CD4-positive, alpha-beta T cell treated with Interleukin-6 for 4 hours (primary cell): ENCODE measurements at regions not wholly inside any gene's neighbourhood (a gene's known extent, or its start where the extent isn't known, plus 50 kb on each side); places are given as distances from the start of the nearest gene placed in this dataset.
"Not testable (repeated sequence)": the region's sequence is repeated elsewhere in the genome, so short reads cannot be mapped to it uniquely, and the experiment has no call there.

Source experiments
- DNase-seq: peaks from one replicate; pipeline ENCODE4 v3.0.0-alpha.2; 2020; ENCODE audit warnings: mixed read lengths

DNA sequence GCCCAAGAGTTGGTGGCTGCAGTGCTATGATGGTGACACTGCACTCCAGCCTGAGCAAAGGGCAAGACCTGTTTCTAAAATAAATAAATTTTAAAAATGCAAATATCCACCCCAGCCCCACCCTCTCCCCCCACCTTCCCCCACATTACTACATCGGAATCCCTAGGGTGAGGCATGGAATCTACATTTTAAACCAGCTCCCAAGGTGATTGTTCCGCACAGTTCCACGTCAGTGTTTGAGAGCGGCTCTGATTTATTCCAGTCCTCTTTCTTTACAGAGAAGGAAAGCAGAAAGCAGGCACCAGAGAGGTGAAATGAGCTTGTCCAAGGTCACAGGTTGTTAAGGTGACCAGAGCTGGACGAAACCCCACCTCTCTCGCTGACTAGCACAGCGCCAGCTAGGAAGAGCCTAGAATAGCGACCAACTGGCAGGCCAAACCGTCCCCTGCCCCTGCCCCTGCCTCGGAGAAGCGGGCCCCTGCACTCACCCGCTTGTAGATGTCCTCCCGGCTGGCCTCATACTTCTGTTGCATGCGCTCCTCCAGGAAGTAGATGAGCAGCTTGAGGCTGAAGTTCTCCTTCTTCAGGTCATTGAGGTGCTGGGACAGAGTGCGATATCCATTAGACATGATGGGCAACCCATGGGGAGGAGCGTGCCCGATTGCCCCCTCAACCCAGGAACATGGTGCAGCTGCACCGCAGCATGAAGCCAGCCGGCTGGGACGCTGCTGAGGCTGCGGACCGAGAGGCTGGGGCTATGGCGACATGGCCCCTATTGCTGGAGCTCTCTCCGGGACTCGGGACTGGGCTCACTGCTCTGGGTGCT is 103.7 kb upstream of the NBPF26 start:
- not testable (repeated sequence) for DNase-seq

DNA sequence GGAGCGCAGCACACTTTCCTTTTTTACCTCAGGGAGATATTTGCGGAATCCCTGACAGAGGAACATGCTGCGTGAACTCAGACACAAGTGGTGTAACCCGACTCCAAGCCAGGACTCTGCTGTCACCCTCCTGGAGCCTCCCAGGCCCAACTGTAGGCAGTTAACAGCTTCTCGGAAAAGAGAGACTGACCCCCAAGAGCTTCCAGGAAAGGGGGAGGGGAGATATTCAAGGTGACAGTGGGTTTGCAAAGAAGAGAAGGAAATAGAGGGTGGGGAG is 103.1 kb upstream of the NBPF26 start:
- DNase-seq: not testable (repeated sequence)

DNA sequence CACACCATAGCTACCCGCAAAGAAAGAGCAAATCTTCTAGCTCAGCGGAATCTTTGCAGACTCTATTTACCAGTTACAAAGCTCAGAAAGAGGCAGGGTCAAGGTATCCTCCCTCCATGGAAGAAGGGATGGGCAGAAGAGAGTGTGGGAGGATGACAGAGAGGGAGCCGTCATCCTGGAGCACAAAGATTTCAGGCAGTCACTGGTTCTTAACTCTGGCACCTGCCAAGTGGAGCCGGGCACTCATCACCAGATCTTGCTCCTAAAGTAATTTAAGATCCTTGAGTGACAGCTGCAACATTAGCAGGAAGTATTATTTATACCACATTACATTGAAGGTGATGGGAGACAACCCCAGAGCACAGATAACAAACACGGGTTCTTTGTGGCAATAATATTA is 102.5 kb upstream of the NBPF26 start:
- not testable (repeated sequence) for DNase-seq

DNA sequence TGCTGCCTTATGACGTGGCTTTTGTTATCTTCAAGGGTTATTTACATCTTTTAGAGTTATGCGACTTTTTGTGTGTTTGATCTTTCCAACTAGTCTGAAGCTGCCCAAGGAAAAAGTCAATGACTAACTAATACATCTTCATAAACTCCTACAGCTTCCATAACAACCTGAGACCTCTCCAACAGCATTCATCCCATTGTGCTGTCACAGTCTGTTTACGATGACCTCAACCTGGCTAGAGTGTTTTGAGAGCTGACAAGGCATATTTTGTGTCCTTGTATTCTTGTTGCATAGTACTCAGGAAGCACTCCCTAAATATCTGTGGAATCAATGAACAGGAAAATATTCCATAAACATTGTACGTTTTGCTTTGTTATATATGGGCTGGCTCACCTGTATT is 100.2 kb upstream of the NBPF26 start:
- not testable (repeated sequence) for DNase-seq

- peak; percentile 1 for DNase-seq
Measured at GRCh38 chr1:120624565-120625064, 99.1 kb upstream of the NBPF26 start.

DNA sequence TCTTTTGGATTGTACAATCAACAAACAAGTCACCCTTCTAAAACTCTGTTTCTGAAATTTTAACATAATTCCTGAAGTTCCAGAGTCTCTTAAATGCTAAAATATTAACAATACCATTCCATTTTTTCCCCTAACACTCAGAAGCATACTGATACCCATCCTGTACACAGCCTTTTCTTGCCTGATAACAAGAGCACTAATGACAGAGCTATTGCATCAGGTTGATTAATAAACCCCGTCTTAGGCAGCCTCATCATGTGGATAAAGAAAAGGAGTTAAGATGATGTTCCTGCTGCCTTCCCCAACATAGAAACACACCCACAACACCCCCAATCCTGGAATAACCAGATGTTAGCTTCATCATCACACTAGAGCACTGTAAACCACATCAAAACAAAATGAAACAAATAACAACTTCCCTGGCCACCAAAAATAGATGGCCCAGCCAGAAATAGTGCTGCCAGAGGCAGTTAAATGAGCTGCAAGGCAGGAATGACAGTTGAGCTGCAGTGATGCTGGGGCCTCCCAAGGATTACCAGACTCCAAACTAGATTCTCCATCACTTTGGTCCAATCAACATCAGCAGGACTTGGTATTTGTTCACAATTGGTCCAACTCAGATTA is 93.8 kb upstream of the NBPF26 start:
- not testable (repeated sequence) for DNase-seq

DNA sequence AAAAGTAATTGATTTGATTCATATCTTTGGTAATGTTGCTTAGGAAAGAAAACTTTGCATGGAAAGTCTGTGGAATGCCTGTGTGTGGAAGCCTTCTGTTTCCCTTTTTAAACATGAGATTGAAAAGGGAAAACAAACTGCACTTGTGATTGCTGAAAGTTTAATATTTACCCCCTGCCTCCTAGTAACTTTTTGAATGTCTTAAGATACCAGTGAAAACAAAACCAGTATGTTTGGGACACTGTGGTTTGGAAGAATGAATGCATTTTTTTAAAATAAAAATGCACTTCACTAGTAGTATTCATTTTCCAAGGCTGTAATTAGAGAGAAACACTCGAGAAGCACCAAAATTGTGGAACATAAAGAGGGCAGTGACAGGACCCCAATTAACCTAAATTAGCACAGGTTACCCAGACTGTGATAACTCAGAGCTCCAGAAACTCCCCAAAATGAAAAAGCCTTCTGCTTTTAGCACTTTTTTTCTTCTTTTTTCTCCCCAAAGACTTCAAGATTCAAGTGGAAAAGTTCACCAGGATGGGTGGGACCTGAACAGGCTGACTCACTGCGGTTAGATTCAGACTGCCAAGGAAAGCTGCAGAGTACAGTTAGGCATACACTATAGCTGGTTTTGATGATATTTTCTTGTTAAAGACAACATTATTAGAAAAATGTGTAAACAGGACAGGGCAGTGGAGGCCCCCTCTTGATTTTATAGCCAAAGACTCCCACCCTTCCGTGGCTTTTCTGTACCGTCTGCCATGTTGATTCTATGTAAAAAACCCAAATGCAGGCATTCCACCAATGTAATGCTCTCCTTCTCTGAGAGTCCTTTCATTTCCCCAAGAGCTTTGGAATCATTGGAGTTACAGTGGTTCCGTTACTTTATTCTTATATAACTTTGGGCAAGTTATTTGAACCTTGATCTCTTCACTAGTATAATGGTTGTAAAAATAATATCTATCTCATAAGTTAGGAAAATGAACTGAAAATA is 88.6 kb upstream of the NBPF26 start:
- DNase-seq: not testable (repeated sequence)

GRCh38 chr1:120640261-120641013 is 83.3 kb upstream of the NBPF26 start:
- DNase-seq: not testable (repeated sequence)

DNA sequence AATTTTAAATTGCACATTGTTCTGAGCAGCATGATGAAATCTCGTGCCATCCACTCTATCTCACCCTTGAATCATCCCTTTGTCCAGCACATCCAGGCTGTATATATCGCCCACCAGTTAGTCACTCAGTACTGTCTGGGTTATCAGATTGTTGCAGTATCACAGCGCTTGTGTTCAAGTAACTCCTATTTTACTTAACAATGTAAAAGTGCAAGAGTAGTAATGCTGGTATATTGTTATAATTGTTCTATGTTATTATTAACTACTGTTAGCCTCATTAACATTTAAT is 82.8 kb upstream of the NBPF26 start:
- not testable (repeated sequence) for DNase-seq

- DNase-seq: not testable (repeated sequence)
Measured at GRCh38 chr1:120647182-120647581, 76.6 kb upstream of the NBPF26 start.

DNA sequence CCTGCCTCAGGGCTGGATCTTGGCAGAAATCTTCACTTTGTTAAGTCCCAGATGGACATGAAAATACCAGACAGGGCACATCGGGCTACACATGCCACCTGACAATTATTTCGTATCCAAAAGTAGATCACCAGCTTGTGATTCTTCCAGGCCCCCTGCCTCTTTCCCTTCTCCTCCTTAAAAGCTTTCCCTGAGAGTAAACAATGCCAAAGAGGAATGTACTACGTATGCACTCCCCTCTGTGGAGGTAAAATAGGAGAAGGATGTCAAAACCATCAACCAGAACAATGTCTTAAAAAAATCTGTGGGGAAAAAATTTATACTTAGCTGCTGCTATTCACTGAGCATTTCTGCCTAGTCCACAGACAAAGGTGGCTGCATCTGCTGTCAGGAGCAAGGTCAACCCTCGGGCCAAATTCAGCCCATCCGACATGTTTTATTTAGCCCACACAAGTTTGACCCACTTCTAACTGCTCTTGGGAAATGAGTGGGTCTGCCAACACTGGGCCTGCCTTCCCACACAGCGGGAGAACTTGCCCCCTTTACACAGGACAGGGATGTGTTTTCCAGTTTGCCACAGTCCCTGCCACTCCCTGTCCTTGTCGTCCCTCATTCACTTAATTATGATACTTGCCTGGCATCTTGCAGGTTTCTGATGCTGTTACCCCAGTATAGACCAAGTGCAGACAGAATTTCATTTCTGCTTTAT is 74.7 kb upstream of the NBPF26 start:
- not testable (repeated sequence) for DNase-seq

- DNase-seq: not testable (repeated sequence)
Measured at GRCh38 chr1:120649730-120650129, 74.0 kb upstream of the NBPF26 start.

- DNase-seq: not testable (repeated sequence)
Measured at GRCh38 chr1:120654114-120654513, 69.6 kb upstream of the NBPF26 start.

- DNase-seq: not testable (repeated sequence)
Measured at GRCh38 chr1:120655394-120655793, 68.4 kb upstream of the NBPF26 start.

DNA sequence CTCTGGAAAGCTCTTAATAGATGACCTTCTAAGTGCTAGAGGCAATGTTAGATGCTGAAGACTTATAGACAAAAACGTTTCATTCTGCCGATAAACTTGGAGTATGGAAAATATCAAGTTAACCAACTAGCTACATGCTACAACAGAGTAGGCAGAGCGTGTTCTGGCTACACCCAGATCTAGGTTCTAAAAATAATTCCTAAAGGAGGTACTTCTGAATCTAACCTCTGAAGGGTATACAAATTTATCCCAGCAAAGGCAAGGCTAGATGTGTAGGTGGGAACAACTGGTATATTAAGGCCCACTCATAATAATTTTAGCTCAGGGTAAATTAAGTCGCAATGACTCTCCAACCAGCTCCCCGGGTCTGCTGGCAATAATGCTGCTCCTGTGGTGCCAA is 67.6 kb upstream of the NBPF26 start:
- DNase-seq: not testable (repeated sequence)

GRCh38 chr1:120657804-120658203 is 65.9 kb upstream of the NBPF26 start:
- not testable (repeated sequence) for DNase-seq

- not testable (repeated sequence) for DNase-seq
Measured at GRCh38 chr1:120658622-120659021, 65.1 kb upstream of the NBPF26 start.

GRCh38 chr1:120659133-120659532 is 64.6 kb upstream of the NBPF26 start:
- DNase-seq: not testable (repeated sequence)

- not testable (repeated sequence) for DNase-seq
Measured at GRCh38 chr1:120664376-120665249, 59.1 kb upstream of the NBPF26 start.

- DNase-seq: not testable (repeated sequence)
Measured at GRCh38 chr1:120665250-120665577, 58.5 kb upstream of the NBPF26 start.

GRCh38 chr1:120668187-120668586 is 55.6 kb upstream of the NBPF26 start:
- not testable (repeated sequence) for DNase-seq
